AG04450 (cell line): ENCODE measurements at regions not wholly inside any gene's neighbourhood (a gene's known extent, or its start where the extent isn't known, plus 50 kb on each side); places are given as distances from the start of the nearest gene placed in this dataset.

Experiments used
- CTCF ChIA-PET: fragments of 300-600, 350-600 bp; formaldehyde crosslinking; extraction: SDS; loops from one replicate; lab custom pipeline; 2022; ENCODE audit warnings: antibody characterized with exemption, inconsistent platforms; lab: Charles Lee
- POLR2A ChIA-PET: fragments of 350-600 bp; formaldehyde crosslinking; extraction: SDS; loops from one replicate; lab custom pipeline; 2021; ENCODE audit warnings: antibody characterized with exemption, inconsistent platforms; lab: Yijun Ruan, JAX
- DNase-seq: peaks from one replicate; pipeline ENCODE4 v3.0.0-alpha.2; 2011; ENCODE audit warnings: low read depth, low spot score
- H3K27ac ChIP-seq: one replicate; pipeline ENCODE4 v1.5.1; 2012; ENCODE audit warnings: low read depth, low read length, control low read depth
- H3K27me3 ChIP-seq: one replicate; pipeline ENCODE4 v1.6.0; 2012; ENCODE audit warnings: low read length; ENCODE audit not compliant: control insufficient read depth, insufficient read depth
- H3K4me3 ChIP-seq: 2 replicates; pipeline ENCODE4 v1.5.1; 2011; ENCODE audit warnings: mild to moderate bottlenecking, low read depth, low read length, control low read depth
- H3K9me3 ChIP-seq: 2 replicates; pipeline ENCODE4 v1.5.1; 2012; ENCODE audit warnings: low read length; ENCODE audit not compliant: control insufficient read depth, insufficient read depth
- CTCF ChIP-seq: IDR thresholded peaks from 2 replicates; pipeline ENCODE4 v1.5.1; 2011; ENCODE audit warnings: low read depth, low read length, control low read depth, inconsistent platforms

- TF ChIP-seq CTCF: no peak
- H3K9me3 ChIP-seq: no peaks in the 10 kb centered on the region
- no peak overlapping the region for H3K4me3 ChIP-seq
- DNase-seq: no peak
- H3K27ac ChIP-seq: no peak overlapping the region
- ChIA-PET CTCF (no interaction called here), POLR2A (no interaction called here)
- H3K27me3 ChIP-seq: no peaks in the 10 kb centered on the region
These were observed 458.5 kb downstream of the MAT2B start for GRCh38 chr5:163963881-163964280.

- no peak for DNase-seq
- Histone ChIP-seq H3K4me3 (no peak overlapping the region), H3K27me3 (no peaks in the 10 kb centered on the region), H3K9me3 (no peaks in the 10 kb centered on the region), H3K27ac (no peak overlapping the region)
- ChIA-PET CTCF (interaction anchor here (1.0 kb wide), 1 partner anchor 48 kb away, joined by 3 read pairs; no protein-coding TSS in a partner anchor), POLR2A (no interaction called here)
- no peak for TF ChIP-seq CTCF
These were observed 459.3 kb downstream of the MAT2B start for GRCh38 chr5:163964671-163965070.

GRCh38 chr5:163967268-163967667 lies 461.8 kb downstream of the MAT2B start:
- Histone ChIP-seq H3K9me3 (no peaks in the 10 kb centered on the region), H3K27ac (no peak overlapping the region), H3K27me3 (no peaks in the 10 kb centered on the region), H3K4me3 (no peak overlapping the region)
- ChIA-PET CTCF (interaction anchor here (1.1 kb wide), 2 partner anchors 28 to 46 kb away, joined by 3 read pairs; no protein-coding TSS in a partner anchor), POLR2A (no interaction called here)
- DNase-seq: no peak
- TF ChIP-seq CTCF: no peak

DNA sequence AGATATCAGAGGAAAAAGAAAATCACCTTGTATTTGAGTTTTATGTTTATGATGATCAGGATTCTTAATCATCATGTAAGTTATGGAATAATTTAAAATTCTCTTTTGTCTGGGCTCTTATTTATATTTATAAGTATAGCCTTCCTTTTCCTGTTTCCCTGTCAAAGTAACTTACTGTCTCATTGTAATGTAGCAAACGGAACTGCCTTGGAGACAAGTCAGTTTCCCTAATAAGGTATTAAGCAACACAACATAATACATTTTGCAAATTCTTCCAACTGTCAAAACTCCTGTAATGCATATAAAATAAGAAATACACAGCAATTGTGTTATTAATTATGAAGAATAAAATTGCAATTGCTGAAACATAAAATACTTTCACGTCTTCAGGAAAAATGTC lies 463.2 kb downstream of the MAT2B start:
- no peak for TF ChIP-seq CTCF
- CTCF ChIA-PET: no interaction called here
- POLR2A ChIA-PET: no interaction called here
- no peak for DNase-seq
- no peak overlapping the region for H3K4me3 ChIP-seq
- no peak overlapping the region for H3K27ac ChIP-seq
- no peaks in the 10 kb centered on the region for H3K9me3 ChIP-seq
- H3K27me3 ChIP-seq: no peaks in the 10 kb centered on the region

GRCh38 chr5:163976696-163977095 lies 471.3 kb downstream of the MAT2B start:
- no peak for DNase-seq
- H3K9me3 ChIP-seq: no peaks in the 10 kb centered on the region
- H3K27ac ChIP-seq: no peak overlapping the region
- no peak overlapping the region for H3K4me3 ChIP-seq
- ChIA-PET POLR2A (no interaction called here), CTCF (no interaction called here)
- H3K27me3 ChIP-seq: no peaks in the 10 kb centered on the region
- no peak for TF ChIP-seq CTCF
